Neuronal stem cell (in vitro differentiated cells): ENCODE measurements at regions not wholly inside any gene's neighbourhood (a gene's known extent, or its start where the extent isn't known, plus 50 kb on each side); places are given as distances from the start of the nearest gene placed in this dataset.

Source experiments
- DNase-seq: peaks from one replicate; pipeline ENCODE4 v3.0.0-alpha.2; 2013; ENCODE audit warnings: low spot score
- H2AFZ ChIP-seq: one replicate; pipeline ENCODE4 v1.6.1; 2013; ENCODE audit warnings: mild to moderate bottlenecking, low read length, inconsistent platforms
- H2AK5ac ChIP-seq: 2 replicates; pipeline ENCODE4 v1.6.1; 2013; ENCODE audit warnings: low read depth, mild to moderate bottlenecking, inconsistent platforms, low read length, moderate library complexity, mixed read lengths
- H2BK120ac ChIP-seq: 2 replicates; pipeline ENCODE4 v1.6.1; 2013; ENCODE audit warnings: low read depth, mild to moderate bottlenecking, inconsistent platforms, low read length, moderate library complexity, mixed read lengths
- H2BK12ac ChIP-seq: one replicate; pipeline ENCODE4 v1.6.1; 2013; ENCODE audit warnings: low read length, inconsistent platforms
- H2BK15ac ChIP-seq: 2 replicates; pipeline ENCODE4 v1.6.1; 2013; ENCODE audit warnings: mild to moderate bottlenecking, low read length, inconsistent platforms, mixed read lengths
- H2BK5ac ChIP-seq: one replicate; pipeline ENCODE4 v1.6.1; 2013; ENCODE audit warnings: inconsistent platforms, mild to moderate bottlenecking, low read length, moderate library complexity
- H3K14ac ChIP-seq: one replicate; pipeline ENCODE4 v1.6.1; 2013; ENCODE audit warnings: low read length, inconsistent platforms
- H3K18ac ChIP-seq: 2 replicates; pipeline ENCODE4 v1.6.1; 2013; ENCODE audit warnings: low read length, inconsistent platforms
- H3K23ac ChIP-seq: 2 replicates; pipeline ENCODE4 v1.6.1; 2013; ENCODE audit warnings: low read depth, mild to moderate bottlenecking, mixed read lengths, low read length, inconsistent platforms; ENCODE audit not compliant: poor library complexity
- H3K27ac ChIP-seq: replicated peaks from 3 replicates; pipeline ENCODE4 v1.5.1; 2013; ENCODE audit warnings: low read length, inconsistent platforms
- H3K27me3 ChIP-seq, 3 experiments: 2 replicates each; pipeline ENCODE4 v1.6.1; 2013; ENCODE audit warnings: low read length in 3 of 3, mild to moderate bottlenecking in 2 of 3, inconsistent platforms in 1 of 3, low read depth in 1 of 3, mixed read lengths in 1 of 3, moderate library complexity in 1 of 3; ENCODE audit not compliant: control insufficient read depth in 3 of 3, insufficient read depth in 3 of 3
- H3K36me3 ChIP-seq, 2 donors: replicated peaks in 1 of 2; 2 replicates each; pipeline ENCODE4 v1.6.1; 2013; ENCODE audit warnings: low read length in 2 of 2; ENCODE audit not compliant: control insufficient read depth in 2 of 2, insufficient read depth in 2 of 2
- H3K4ac ChIP-seq: 2 replicates; pipeline ENCODE4 v1.6.1; 2013; ENCODE audit warnings: inconsistent platforms, mild to moderate bottlenecking, low read length, moderate library complexity
- H3K4me1 ChIP-seq, 2 donors: 1 replicate in 1 of 2; 2 replicates in 1 of 2; pipeline ENCODE4 v1.6.1; 2013; ENCODE audit warnings: low read length in 2 of 2, low read depth in 1 of 2; ENCODE audit not compliant: control insufficient read depth in 2 of 2, insufficient read depth in 1 of 2
- H3K4me2 ChIP-seq: one replicate; pipeline ENCODE4 v1.6.1; 2013; ENCODE audit warnings: mild to moderate bottlenecking, low read length, inconsistent platforms; ENCODE audit not compliant: insufficient read depth, poor library complexity, severe bottlenecking
- H3K4me3 ChIP-seq, 2 donors: 2 replicates each; pipeline ENCODE4 v1.5.1; 2013; ENCODE audit warnings: low read length in 2 of 2, mild to moderate bottlenecking in 2 of 2, inconsistent platforms in 1 of 2, moderate library complexity in 1 of 2
- H3K79me1 ChIP-seq: one replicate; pipeline ENCODE4 v1.6.1; 2013; ENCODE audit warnings: low read depth, mild to moderate bottlenecking, inconsistent platforms, low read length, moderate library complexity
- H3K9ac ChIP-seq: one replicate; pipeline ENCODE4 v1.6.1; 2013; ENCODE audit warnings: mild to moderate bottlenecking, low read depth, low read length, inconsistent platforms; ENCODE audit not compliant: poor library complexity
- H3K9me3 ChIP-seq, 2 donors: replicated peaks in 1 of 2; 2 replicates each; pipeline versions ENCODE3 to v1.6.1; 2013; ENCODE audit warnings: low read length in 2 of 2, mild to moderate bottlenecking in 2 of 2, inconsistent platforms in 1 of 2, low read depth in 1 of 2, mixed read lengths in 1 of 2, moderate library complexity in 1 of 2; ENCODE audit not compliant: control insufficient read depth in 2 of 2, insufficient read depth in 1 of 2
- H4K8ac ChIP-seq: one replicate; pipeline ENCODE4 v1.6.1; 2013; ENCODE audit warnings: low read depth, mild to moderate bottlenecking, inconsistent platforms, low read length, moderate library complexity
- H4K91ac ChIP-seq: one replicate; pipeline ENCODE4 v1.6.1; 2013; ENCODE audit warnings: low read length, low read depth, mild to moderate bottlenecking, inconsistent platforms; ENCODE audit not compliant: poor library complexity
- WGBS, 2 donors: extraction: QIAGEN DNeasy Blood & Tissue Kit; methylation state at CpG; one replicate each; pipeline ENCODE4 v1.1.7; 2013; ENCODE audit warnings: missing lambda C conversion rate in 2 of 2, mixed read lengths in 1 of 2; ENCODE audit not compliant: insufficient read length in 2 of 2, insufficient replicate concordance in 1 of 2; ENCODE audit errors: extremely low coverage in 2 of 2; 5-methylcytosine and 5-hydroxymethylcytosine counted together

- H4K8ac ChIP-seq = no peak overlapping the region
These were observed 1153.0 kb upstream of the CDH18 start for GRCh38 chr5:21140987-21141386.

GRCh38 chr5:21126236-21126635 is 1138.2 kb upstream of the CDH18 start:
- no peak overlapping the region for H2BK15ac ChIP-seq
- DNase-seq = no peak
- H3K9ac ChIP-seq = no peak overlapping the region
- H2BK120ac ChIP-seq = no peak overlapping the region
- peaks cover 0 to 2% of the 10 kb centered on the region in 2 donors for H3K9me3 ChIP-seq
- H4K91ac ChIP-seq = no peak overlapping the region
- no peak overlapping the region for H3K18ac ChIP-seq
- H3K79me1 ChIP-seq = no peaks in the 10 kb centered on the region
- H3K23ac ChIP-seq = no peak overlapping the region
- H3K4me3 ChIP-seq = no peak overlapping the region
- no peak overlapping the region for H2AK5ac ChIP-seq
- no peak overlapping the region for H2BK5ac ChIP-seq
- H3K27ac ChIP-seq = no peak overlapping the region
- no peaks in the 10 kb centered on the region for H3K36me3 ChIP-seq
- no peak overlapping the region for H3K4ac ChIP-seq
- no peak overlapping the region for H3K14ac ChIP-seq
- no peak overlapping the region for H2BK12ac ChIP-seq
- no peaks in the 10 kb centered on the region for H3K27me3 ChIP-seq
- H3K4me2 ChIP-seq = no peak overlapping the region
- peaks cover 0 to 5% of the 10 kb centered on the region in 2 donors for H3K4me1 ChIP-seq
- no peak overlapping the region for H2AFZ ChIP-seq
- no peak overlapping the region for H4K8ac ChIP-seq

More at GRCh38 chr5:21140987-21141386, 1153.0 kb upstream of the CDH18 start:
- no peak overlapping the region for H3K4me3 ChIP-seq
- no peaks in the 10 kb centered on the region for H3K79me1 ChIP-seq
- no peak overlapping the region for H3K14ac ChIP-seq
- no peak overlapping the region for H3K18ac ChIP-seq
- no peaks in the 10 kb centered on the region for H3K27me3 ChIP-seq
- no peaks in the 10 kb centered on the region for H3K9me3 ChIP-seq
- H2BK12ac ChIP-seq = no peak overlapping the region
- DNase-seq = no peak
- no peak overlapping the region for H2AFZ ChIP-seq
- H3K36me3 ChIP-seq = no peaks in the 10 kb centered on the region
- H2BK120ac ChIP-seq = no peak overlapping the region
- WGBS, 2 donors = no CpG with 5 or more reads among the region's 13 CpGs
- H2BK15ac ChIP-seq = no peak overlapping the region
- no peak overlapping the region for H2BK5ac ChIP-seq
- H3K4me1 ChIP-seq = no peaks in the 10 kb centered on the region
- no peak overlapping the region for H3K4ac ChIP-seq
- no peak overlapping the region for H3K27ac ChIP-seq
- no peak overlapping the region for H4K91ac ChIP-seq
- no peak overlapping the region for H3K4me2 ChIP-seq
- H3K23ac ChIP-seq = no peak overlapping the region
- H2AK5ac ChIP-seq = no peak overlapping the region
- H3K9ac ChIP-seq = no peak overlapping the region

GRCh38 chr5:21125238-21125983 is 1137.4 kb upstream of the CDH18 start:
- Histone ChIP-seq H3K9ac (no peak overlapping the region), H3K27me3 (no peaks in the 10 kb centered on the region), H3K79me1 (no peaks in the 10 kb centered on the region), H4K91ac (no peak overlapping the region), H3K14ac (no peak overlapping the region), H3K23ac (no peak overlapping the region), H3K4me3 (no peak overlapping the region), H2BK12ac (no peak overlapping the region), H2AK5ac (no peak overlapping the region), H2AFZ (peak overlapping the region; percentile 54), H2BK15ac (no peak overlapping the region), H3K9me3 (peaks cover 0 to 2% of the 10 kb centered on the region in 2 donors), H3K36me3 (no peaks in the 10 kb centered on the region), H2BK120ac (no peak overlapping the region), H3K27ac (no peak overlapping the region), H4K8ac (no peak overlapping the region), H3K4ac (no peak overlapping the region), H3K18ac (no peak overlapping the region), H2BK5ac (no peak overlapping the region), H3K4me2 (no peak overlapping the region), H3K4me1 (peaks cover 0 to 5% of the 10 kb centered on the region in 2 donors)
- DNase-seq = no peak
- no CpG with 5 or more reads among the region's 3 CpGs for WGBS, 2 donors

- no peak overlapping the region for H2BK12ac ChIP-seq
- no CpG with 5 or more reads among the region's 1 CpG for WGBS, 2 donors
- no peak overlapping the region for H3K27ac ChIP-seq
These were observed 1133.2 kb upstream of the CDH18 start for GRCh38 chr5:21121213-21121612.

More at GRCh38 chr5:21121213-21121612, 1133.2 kb upstream of the CDH18 start:
- Histone ChIP-seq H3K27me3 (no peaks in the 10 kb centered on the region), H3K18ac (no peak overlapping the region), H2AFZ (no peak overlapping the region), H3K14ac (no peak overlapping the region), H3K4me2 (no peak overlapping the region), H2AK5ac (no peak overlapping the region), H3K23ac (no peak overlapping the region), H3K9ac (no peak overlapping the region), H3K4me1 (peaks cover 0 to 5% of the 10 kb centered on the region in 2 donors), H3K4me3 (no peak overlapping the region), H3K9me3 (peaks cover 0 to 2% of the 10 kb centered on the region in 2 donors), H2BK15ac (no peak overlapping the region), H2BK5ac (no peak overlapping the region), H3K36me3 (no peaks in the 10 kb centered on the region), H3K79me1 (no peaks in the 10 kb centered on the region), H4K8ac (no peak overlapping the region), H4K91ac (no peak overlapping the region), H3K4ac (no peak overlapping the region), H2BK120ac (no peak overlapping the region)
- DNase-seq = no peak
